Sigmoid colon (tissue), 6 donors: ENCODE measurements at regions not wholly inside any gene's neighbourhood (a gene's known extent, or its start where the extent isn't known, plus 50 kb on each side); places are given as distances from the start of the nearest gene placed in this dataset.

Experiments used
- DNase-seq: peaks from one replicate; pipeline ENCODE4 v3.0.0-alpha.2; 2019
- H3K27ac ChIP-seq, 4 donors: fragments of 200-600 bp; sonication (generic); one replicate each; pipeline ENCODE4 v1.5.1; 2016 to 2019; ENCODE audit warnings: mild to moderate bottlenecking in 1 of 4
- H3K27me3 ChIP-seq, 3 donors: fragments of 200-600 bp; sonication (generic); one replicate each; pipeline ENCODE4 v1.5.1; 2019; ENCODE audit warnings: mild to moderate bottlenecking in 1 of 3
- H3K36me3 ChIP-seq, 4 donors: fragments of 200-600 bp; sonication (generic); one replicate each; pipeline ENCODE4 v1.5.1; 2016 to 2019
- H3K4me1 ChIP-seq, 4 donors: fragments of 200-600 bp; sonication (generic); one replicate each; pipeline ENCODE4 v1.5.1; 2017 to 2019
- H3K4me3 ChIP-seq, 4 donors: fragments of 200-600 bp; sonication (generic); one replicate each; pipeline ENCODE4 v1.5.1; 2017 to 2019; ENCODE audit warnings: mild to moderate bottlenecking in 2 of 4, moderate library complexity in 1 of 4
- H3K9me3 ChIP-seq, 4 donors: fragments of 200-600 bp in 3 of 4; sonication (generic) in 3 of 4; one replicate each; pipeline versions ENCODE4 v1.5.1 to v1.6.1; 2013 to 2019
- EP300 ChIP-seq, 4 donors: sonication (generic); formaldehyde crosslinking; IDR thresholded peaks; one replicate each; pipeline ENCODE4 v1.6.1; 2017; ENCODE audit warnings: antibody characterized with exemption in 4 of 4
- POLR2A ChIP-seq, 2 donors: fragments of 450-650 bp; IDR thresholded peaks; one replicate each; pipeline ENCODE4 v1.6.1; 2016; ENCODE audit warnings: antibody characterized with exemption in 2 of 2, mild to moderate bottlenecking in 2 of 2, moderate library complexity in 2 of 2
- POLR2AphosphoS5 ChIP-seq, 4 donors: sonication (generic); formaldehyde crosslinking; IDR thresholded peaks; one replicate each; pipeline ENCODE4 v1.6.1; 2017; ENCODE audit warnings: antibody characterized with exemption in 4 of 4
- WGBS, 2 donors: extraction: QIAGEN DNeasy Blood & Tissue Kit; methylation state at CpG; one replicate each; pipeline ENCODE4 v1.1.7; 2013; 5-methylcytosine and 5-hydroxymethylcytosine counted together
- intact Hi-C: fragments of 100-400 bp; cut with DNase I; formaldehyde crosslinking; loops from one replicate; pipeline ENCODE4 v1.15.1; 2023
- TF ChIP-seq, protein P1 (sequence below), 4 experiments: fragments of 450-650 bp in 3 of 4; fragments of 200-600 bp in 1 of 4; IDR thresholded peaks; one replicate each; pipeline ENCODE4 v1.5.1; 2016 to 2019; ENCODE audit warnings: antibody characterized with exemption in 4 of 4, mild to moderate bottlenecking in 3 of 4, moderate library complexity in 2 of 4
- donor health status: healthy with polysubstance abuse.
- donor health status: healthy.

GRCh38 chr3:106809041-106809440 is 568.2 kb upstream of the CCDC54 start:
- WGBS, 2 donors = 86 to 87% methylated on average over 3 of the region's 3 CpGs
- Histone ChIP-seq H3K27ac (no peak overlapping the region), H3K4me3 (no peak overlapping the region), H3K9me3 (no peaks in the 10 kb centered on the region), H3K4me1 (peaks cover 0 to 15% (median 3%) of the 10 kb centered on the region in 4 donors), H3K27me3 (no peaks in the 10 kb centered on the region), H3K36me3 (no peaks in the 10 kb centered on the region)
- TF ChIP-seq, protein P1, sequence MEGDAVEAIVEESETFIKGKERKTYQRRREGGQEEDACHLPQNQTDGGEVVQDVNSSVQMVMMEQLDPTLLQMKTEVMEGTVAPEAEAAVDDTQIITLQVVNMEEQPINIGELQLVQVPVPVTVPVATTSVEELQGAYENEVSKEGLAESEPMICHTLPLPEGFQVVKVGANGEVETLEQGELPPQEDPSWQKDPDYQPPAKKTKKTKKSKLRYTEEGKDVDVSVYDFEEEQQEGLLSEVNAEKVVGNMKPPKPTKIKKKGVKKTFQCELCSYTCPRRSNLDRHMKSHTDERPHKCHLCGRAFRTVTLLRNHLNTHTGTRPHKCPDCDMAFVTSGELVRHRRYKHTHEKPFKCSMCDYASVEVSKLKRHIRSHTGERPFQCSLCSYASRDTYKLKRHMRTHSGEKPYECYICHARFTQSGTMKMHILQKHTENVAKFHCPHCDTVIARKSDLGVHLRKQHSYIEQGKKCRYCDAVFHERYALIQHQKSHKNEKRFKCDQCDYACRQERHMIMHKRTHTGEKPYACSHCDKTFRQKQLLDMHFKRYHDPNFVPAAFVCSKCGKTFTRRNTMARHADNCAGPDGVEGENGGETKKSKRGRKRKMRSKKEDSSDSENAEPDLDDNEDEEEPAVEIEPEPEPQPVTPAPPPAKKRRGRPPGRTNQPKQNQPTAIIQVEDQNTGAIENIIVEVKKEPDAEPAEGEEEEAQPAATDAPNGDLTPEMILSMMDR (IDR thresholded peaks at IDR 0.05) = no peak
- no peak for TF ChIP-seq EP300 (IDR thresholded peaks at IDR 0.05)
- no peak for TF ChIP-seq POLR2AphosphoS5 (IDR thresholded peaks at IDR 0.05)
- TF ChIP-seq POLR2A (IDR thresholded peaks at IDR 0.05) = no peak
- intact Hi-C loops = no loop called here
- no peak for DNase-seq

DNA sequence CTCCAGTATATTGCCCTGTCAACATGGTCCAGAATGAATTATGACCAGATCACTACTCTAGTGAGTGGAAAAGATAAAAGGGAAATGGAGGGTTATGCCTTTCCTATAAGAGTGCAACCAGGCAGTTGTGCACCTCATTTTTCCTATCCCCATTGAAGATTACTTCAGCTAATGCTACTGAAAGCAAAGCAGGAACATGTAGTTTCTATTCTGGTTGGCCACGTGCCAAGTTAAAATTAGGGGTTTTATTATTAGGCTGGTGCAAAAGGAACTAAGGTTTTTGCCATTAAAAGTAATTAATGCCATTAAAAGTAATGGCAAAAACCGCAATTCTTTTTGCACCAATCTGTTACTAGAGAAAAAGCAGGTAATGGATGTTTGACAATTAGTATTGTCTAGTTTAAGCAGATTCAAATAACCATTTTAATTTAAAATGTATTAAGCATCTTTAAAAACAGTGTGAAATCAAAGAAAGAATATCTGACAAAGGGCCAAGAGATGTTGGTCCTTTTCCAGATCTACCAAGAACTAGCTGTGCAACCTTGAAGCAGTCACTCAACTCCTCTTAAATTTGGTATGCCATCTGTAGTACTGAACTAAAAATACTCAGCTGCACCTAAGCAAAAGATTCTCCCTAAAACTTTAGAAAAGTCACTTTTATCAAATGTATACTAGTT is 567.5 kb upstream of the CCDC54 start:
- TF ChIP-seq POLR2AphosphoS5 (IDR thresholded peaks at IDR 0.05) (no peak), EP300 (IDR thresholded peaks at IDR 0.05) (no peak), POLR2A (IDR thresholded peaks at IDR 0.05) (no peak)
- TF ChIP-seq, protein P1 (IDR thresholded peaks at IDR 0.05) = no peak
- no peaks in the 10 kb centered on the region for H3K36me3 ChIP-seq
- peaks cover 0 to 15% (median 5%) of the 10 kb centered on the region in 4 donors for H3K4me1 ChIP-seq
- H3K27ac ChIP-seq = no peak overlapping the region
- WGBS, 2 donors = 52 to 53% methylated on average over 2 of the region's 2 CpGs
- DNase-seq = no peak
- H3K4me3 ChIP-seq = no peak overlapping the region
- intact Hi-C loops = no loop called here
- H3K9me3 ChIP-seq = no peaks in the 10 kb centered on the region
- H3K27me3 ChIP-seq = no peaks in the 10 kb centered on the region

- no peak for TF ChIP-seq POLR2A (IDR thresholded peaks at IDR 0.05)
- TF ChIP-seq POLR2AphosphoS5 (IDR thresholded peaks at IDR 0.05) = no peak
- TF ChIP-seq, protein P1 (IDR thresholded peaks at IDR 0.05) = no peak
- no peak for DNase-seq
- intact Hi-C loops = no loop called here
- Histone ChIP-seq H3K36me3 (no peaks in the 10 kb centered on the region), H3K27me3 (no peaks in the 10 kb centered on the region), H3K27ac (no peak overlapping the region), H3K4me3 (no peak overlapping the region), H3K4me1 (peaks cover 0 to 15% (median 5%) of the 10 kb centered on the region in 4 donors), H3K9me3 (no peaks in the 10 kb centered on the region)
- WGBS, 2 donors = 69 to 76% methylated on average over 4 of the region's 4 CpGs
Measured at GRCh38 chr3:106810300-106810875, 566.9 kb upstream of the CCDC54 start.

GRCh38 chr3:106811376-106811775 is 565.9 kb upstream of the CCDC54 start:
- no peaks in the 10 kb centered on the region for H3K36me3 ChIP-seq
- H3K27me3 ChIP-seq = no peaks in the 10 kb centered on the region
- H3K27ac ChIP-seq = no peak overlapping the region
- no peak for DNase-seq
- H3K4me3 ChIP-seq = no peak overlapping the region
- TF ChIP-seq, protein P1 (IDR thresholded peaks at IDR 0.05) = no peak
- TF ChIP-seq EP300 (IDR thresholded peaks at IDR 0.05) = no peak
- no peak for TF ChIP-seq POLR2AphosphoS5 (IDR thresholded peaks at IDR 0.05)
- TF ChIP-seq POLR2A (IDR thresholded peaks at IDR 0.05) = no peak
- WGBS, 2 donors = 70 to 71% methylated on average over 3 of the region's 3 CpGs
- H3K4me1 ChIP-seq = peaks cover 0 to 15% (median 5%) of the 10 kb centered on the region in 4 donors
- H3K9me3 ChIP-seq = no peaks in the 10 kb centered on the region
- intact Hi-C loops = no loop called here
